H9 (cell line): ENCODE measurements at regions not wholly inside any gene's neighbourhood (a gene's known extent, or its start where the extent isn't known, plus 50 kb on each side); places are given as distances from the start of the nearest gene placed in this dataset.

Source experiments
- DNase-seq: peaks from one replicate; pipeline ENCODE4 v3.0.0-alpha.2; 2017
- H2AFZ ChIP-seq: one replicate; pipeline ENCODE4 v1.6.1; 2013; ENCODE audit warnings: mild to moderate bottlenecking, low read length, control low read depth, moderate library complexity
- H2AK5ac ChIP-seq: 2 replicates; pipeline ENCODE4 v1.6.1; 2013; ENCODE audit warnings: low read length, control low read depth, mixed read lengths; ENCODE audit not compliant: insufficient read length
- H2BK120ac ChIP-seq: one replicate; pipeline ENCODE4 v1.6.1; 2013; ENCODE audit warnings: low read depth, mild to moderate bottlenecking, low read length, control low read depth, inconsistent platforms; ENCODE audit not compliant: poor library complexity, severe bottlenecking
- H2BK12ac ChIP-seq: 2 replicates; pipeline ENCODE4 v1.6.1; 2013; ENCODE audit warnings: low read length, control low read depth, mixed read lengths, low read depth; ENCODE audit not compliant: insufficient read length
- H2BK15ac ChIP-seq: 2 replicates; pipeline ENCODE4 v1.6.1; 2013; ENCODE audit warnings: low read depth, low read length, control low read depth
- H2BK20ac ChIP-seq: one replicate; pipeline ENCODE4 v1.6.1; 2013; ENCODE audit warnings: low read depth, mild to moderate bottlenecking, low read length, control low read depth, inconsistent platforms; ENCODE audit not compliant: poor library complexity, severe bottlenecking
- H2BK5ac ChIP-seq: 2 replicates; pipeline ENCODE4 v1.6.1; 2013; ENCODE audit warnings: low read length, control low read depth, mixed read lengths; ENCODE audit not compliant: insufficient read length
- H3K14ac ChIP-seq: 2 replicates; pipeline ENCODE4 v1.6.1; 2013; ENCODE audit warnings: low read length, control low read depth; ENCODE audit not compliant: insufficient read depth
- H3K18ac ChIP-seq: 2 replicates; pipeline ENCODE4 v1.6.1; 2013; ENCODE audit warnings: low read depth, mild to moderate bottlenecking, mixed read lengths, low read length, control low read depth; ENCODE audit not compliant: insufficient read length
- H3K23ac ChIP-seq: 2 replicates; pipeline ENCODE4 v1.6.1; 2013; ENCODE audit warnings: low read length, control low read depth, mixed read lengths, low read depth; ENCODE audit not compliant: insufficient read length
- H3K23me2 ChIP-seq: 2 replicates; pipeline ENCODE4 v1.6.1; 2013; ENCODE audit warnings: low read depth, mild to moderate bottlenecking, mixed read lengths, low read length, control low read depth; ENCODE audit not compliant: insufficient read length, poor library complexity, severe bottlenecking
- H3K27ac ChIP-seq: 2 replicates; pipeline ENCODE4 v1.5.1; 2013; ENCODE audit warnings: low read length, control low read depth, mixed read lengths, low read depth; ENCODE audit not compliant: insufficient read length
- H3K27me3 ChIP-seq: 2 replicates; pipeline ENCODE4 v1.6.1; 2013; ENCODE audit warnings: low read length, control low read depth, inconsistent platforms; ENCODE audit not compliant: insufficient read depth
- H3K4ac ChIP-seq: 2 replicates; pipeline ENCODE4 v1.6.1; 2013; ENCODE audit warnings: low read depth, mild to moderate bottlenecking, control low read depth, inconsistent platforms, low read length, moderate library complexity
- H3K4me1 ChIP-seq: 2 replicates; pipeline ENCODE4 v1.6.1; 2013; ENCODE audit warnings: low read length, control low read depth, inconsistent platforms; ENCODE audit not compliant: insufficient read depth
- H3K4me2 ChIP-seq: 2 replicates; pipeline ENCODE4 v1.6.1; 2013; ENCODE audit warnings: low read length, control low read depth, mixed read lengths; ENCODE audit not compliant: insufficient read length, insufficient read depth
- H3K56ac ChIP-seq: 2 replicates; pipeline ENCODE4 v1.6.1; 2013; ENCODE audit warnings: low read depth, mild to moderate bottlenecking, mixed read lengths, low read length, control low read depth; ENCODE audit not compliant: insufficient read length
- H3K79me1 ChIP-seq: 2 replicates; pipeline ENCODE4 v1.6.1; 2013; ENCODE audit warnings: low read depth, mild to moderate bottlenecking, moderate library complexity, low read length, control low read depth, inconsistent platforms; ENCODE audit not compliant: insufficient read depth, poor library complexity, severe bottlenecking
- H3K79me2 ChIP-seq: 2 replicates; pipeline ENCODE4 v1.6.1; 2013; ENCODE audit warnings: low read length, control low read depth, inconsistent platforms; ENCODE audit not compliant: insufficient read depth
- H3K9ac ChIP-seq: 2 replicates; pipeline ENCODE4 v1.6.1; 2013; ENCODE audit warnings: low read length, control low read depth, mixed read lengths; ENCODE audit not compliant: insufficient read length; ENCODE audit errors: extremely low read depth
- H3K9me3 ChIP-seq: one replicate; pipeline ENCODE4 v1.6.1; 2013; ENCODE audit warnings: low read depth, low read length, inconsistent platforms; ENCODE audit not compliant: control insufficient read depth
- H3T11ph ChIP-seq: one replicate; pipeline ENCODE4 v1.6.1; 2013; ENCODE audit warnings: mild to moderate bottlenecking, low read length, control low read depth, inconsistent platforms
- H4K20me1 ChIP-seq: one replicate; pipeline ENCODE4 v1.6.1; 2013; ENCODE audit not compliant: control insufficient read depth, insufficient read length, insufficient read depth
- H4K5ac ChIP-seq: 2 replicates; pipeline ENCODE4 v1.6.1; 2013; ENCODE audit warnings: low read depth, mild to moderate bottlenecking, mixed read lengths, low read length, control low read depth; ENCODE audit not compliant: insufficient read length
- H4K8ac ChIP-seq: replicated peaks from 2 replicates; pipeline ENCODE4 v1.6.1; 2013; ENCODE audit warnings: low read length, control low read depth, mixed read lengths, low read depth; ENCODE audit not compliant: insufficient read length
- H4K91ac ChIP-seq: 2 replicates; pipeline ENCODE4 v1.6.1; 2013; ENCODE audit warnings: low read depth, mild to moderate bottlenecking, moderate library complexity, mixed read lengths, low read length, control low read depth; ENCODE audit not compliant: insufficient read length
- H3K27ac Mint-ChIP-seq, 3 experiments: 2 replicates in 2 of 3; 3 replicates in 1 of 3; pipeline ENCODE4 v1.8.0; 2020 to 2021; ENCODE audit warnings: mixed read lengths in 3 of 3, mild to moderate bottlenecking in 1 of 3, moderate library complexity in 1 of 3
- H3K27me3 Mint-ChIP-seq: 2 replicates; pipeline ENCODE4 v1.8.0; 2021; ENCODE audit warnings: low read depth, mild to moderate bottlenecking, moderate library complexity, mixed read lengths
- H3K36me3 Mint-ChIP-seq, 3 experiments: 2 replicates in 2 of 3; 3 replicates in 1 of 3; pipeline ENCODE4 v1.8.0; 2020 to 2021; ENCODE audit warnings: low read depth in 3 of 3, mixed read lengths in 3 of 3; ENCODE audit not compliant: insufficient read depth in 1 of 3
- H3K4me1 Mint-ChIP-seq, 2 experiments: 2 replicates each; pipeline ENCODE4 v1.8.0; 2020; ENCODE audit warnings: mixed read lengths in 2 of 2
- H3K4me3 Mint-ChIP-seq, 2 experiments: 2 replicates in 1 of 2; 3 replicates in 1 of 2; pipeline ENCODE4 v1.8.0; 2020 to 2021; ENCODE audit warnings: mild to moderate bottlenecking in 2 of 2, mixed read lengths in 2 of 2, moderate library complexity in 1 of 2
- H3K9me3 Mint-ChIP-seq, 2 experiments: 2 replicates in 1 of 2; 3 replicates in 1 of 2; pipeline ENCODE4 v1.8.0; 2020; ENCODE audit warnings: mild to moderate bottlenecking in 2 of 2, mixed read lengths in 2 of 2, moderate library complexity in 1 of 2
- CTCF ChIP-seq: fragments of 200-600 bp; sonication (generic); conservative IDR thresholded peaks from 3 replicates; pipeline ENCODE4 v1.8.0; 2021; ENCODE audit warnings: antibody characterized with exemption, mild to moderate bottlenecking
- WGBS: extraction: QIAGEN DNeasy Blood & Tissue Kit; methylation state at CpG from one replicate; pipeline ENCODE4 v1.1.7; 2013; ENCODE audit warnings: missing lambda C conversion rate, low lambda C conversion rate, mixed read lengths; ENCODE audit not compliant: insufficient read length; ENCODE audit errors: extremely low coverage; 5-methylcytosine and 5-hydroxymethylcytosine counted together

GRCh38 chr5:125293726-125294125 is 547.3 kb upstream of the ZNF608 start:
- Histone ChIP-seq H2BK5ac (no peak overlapping the region), H2BK120ac (no peak overlapping the region), H4K20me1 (no peaks in the 10 kb centered on the region), H4K91ac (no peak overlapping the region), H2AFZ (no peak overlapping the region), H3K18ac (no peak overlapping the region), H2BK15ac (no peak overlapping the region), H3K4me1 (peaks cover 4% of the 10 kb centered on the region; the same call in 1 of the 2 replicates), H3K27me3 (no peaks in the 10 kb centered on the region), H2BK20ac (no peak overlapping the region), H3K9me3 (no peaks in the 10 kb centered on the region), H3K79me1 (no peaks in the 10 kb centered on the region), H4K5ac (no peak overlapping the region), H3K27ac (no peak overlapping the region), H3K4me2 (no peak overlapping the region), H3K9ac (no peak overlapping the region), H3K23me2 (no peaks in the 10 kb centered on the region), H3K4ac (no peak overlapping the region), H3T11ph (no peak overlapping the region), H2AK5ac (no peak overlapping the region), H3K79me2 (no peaks in the 10 kb centered on the region), H3K56ac (no peak overlapping the region), H3K23ac (no peak overlapping the region), H2BK12ac (no peak overlapping the region), H3K14ac (no peak overlapping the region), H4K8ac (no peak overlapping the region)
- no peak overlapping the region for H3K27ac Mint-ChIP-seq
- no peaks in the 10 kb centered on the region for H3K36me3 Mint-ChIP-seq
- H3K27me3 Mint-ChIP-seq, result no peaks in the 10 kb centered on the region
- peaks cover 21 to 26% of the 10 kb centered on the region in 2 experiments for H3K4me1 Mint-ChIP-seq
- no CpG with 5 or more reads among the region's 4 CpGs for WGBS
- H3K4me3 Mint-ChIP-seq, result no peak overlapping the region
- TF ChIP-seq CTCF, result no peak
- no peaks in the 10 kb centered on the region for H3K9me3 Mint-ChIP-seq
- no peak for DNase-seq
